ENCODE measurements at regions not wholly inside any gene's neighbourhood (a gene's known extent, or its start where the extent isn't known, plus 50 kb on each side); places are given as distances from the start of the nearest gene placed in this dataset.

GRCh38 chr6:14630016-14630415 is 512.4 kb downstream of the CD83 start:
- TF ChIP-seq CTCF (IDR thresholded peaks at IDR 0.05; ENCODE audit: insufficient read depth, low read depth, low read length) (no peak), EZH2 (IDR thresholded peaks at IDR 0.05; ENCODE audit: insufficient read depth, low read length) (no peak)
